Activated gamma-delta T cell (primary cell): ENCODE measurements at regions not wholly inside any gene's neighbourhood (a gene's known extent, or its start where the extent isn't known, plus 50 kb on each side); places are given as distances from the start of the nearest gene placed in this dataset.
"Not testable (repeated sequence)": the region's sequence is repeated elsewhere in the genome, so short reads cannot be mapped to it uniquely, and the experiment has no call there.

Source experiments
- DNase-seq: peaks from one replicate; lab custom pipeline; 2025; lab: John Stamatoyannopoulos, UW

GRCh38 chr6:21282360-21282759 is 311.2 kb upstream of the SOX4 start:
- not testable (repeated sequence) for DNase-seq

GRCh38 chr6:21284166-21284565 is 309.4 kb upstream of the SOX4 start:
- DNase-seq, result no peak

- DNase-seq, result no peak
Observed at GRCh38 chr6:21284706-21285105, 308.8 kb upstream of the SOX4 start.

- DNase-seq, result no peak
Observed at GRCh38 chr6:21294144-21294543, 299.4 kb upstream of the SOX4 start.

- DNase-seq, result no peak
Observed at GRCh38 chr6:21295506-21296240, 297.9 kb upstream of the SOX4 start.

- no peak for DNase-seq
Observed at GRCh38 chr6:21297665-21298064, 295.9 kb upstream of the SOX4 start.

- no peak for DNase-seq
Observed at GRCh38 chr6:21299216-21299615, 294.3 kb upstream of the SOX4 start.

- no peak for DNase-seq
Observed at GRCh38 chr6:21300439-21300838, 293.1 kb upstream of the SOX4 start.

GRCh38 chr6:21305893-21306332 is 287.6 kb upstream of the SOX4 start:
- DNase-seq, result no peak

- DNase-seq, result no peak
Observed at GRCh38 chr6:21306546-21306945, 287.0 kb upstream of the SOX4 start.

- no peak for DNase-seq
Observed at GRCh38 chr6:21309807-21310221, 283.7 kb upstream of the SOX4 start.

GRCh38 chr6:21310568-21311140 is 282.9 kb upstream of the SOX4 start:
- DNase-seq, result no peak

- no peak for DNase-seq
Observed at GRCh38 chr6:21312118-21312517, 281.4 kb upstream of the SOX4 start.

GRCh38 chr6:21317642-21318041 is 275.9 kb upstream of the SOX4 start:
- no peak for DNase-seq

GRCh38 chr6:21321076-21321475 is 272.5 kb upstream of the SOX4 start:
- no peak for DNase-seq

GRCh38 chr6:21321531-21321930 is 272.0 kb upstream of the SOX4 start:
- no peak for DNase-seq

GRCh38 chr6:21323577-21323976 is 270.0 kb upstream of the SOX4 start:
- DNase-seq, result no peak

GRCh38 chr6:21325201-21325856 is 268.2 kb upstream of the SOX4 start:
- DNase-seq, result no peak

- no peak for DNase-seq
Observed at GRCh38 chr6:21327326-21328112, 266.0 kb upstream of the SOX4 start.

GRCh38 chr6:21331235-21331634 is 262.3 kb upstream of the SOX4 start:
- DNase-seq, result no peak

GRCh38 chr6:21332077-21332476 is 261.5 kb upstream of the SOX4 start:
- DNase-seq, result no peak

GRCh38 chr6:21332660-21333059 is 260.9 kb upstream of the SOX4 start:
- no peak for DNase-seq
